K562 (cell line): ENCODE measurements at regions not wholly inside any gene's neighbourhood (a gene's known extent, or its start where the extent isn't known, plus 50 kb on each side); places are given as distances from the start of the nearest gene placed in this dataset.

Source experiments
- ATAC-seq: fragments of 200-7000 bp; cut with Tn5 transposase; 3 replicates; pipeline ENCODE4 v1.9.1; 2020; ENCODE audit warnings: moderate library complexity
- BruUV-seq: library from RNA; stranded (reverse); fragments of 400-500 nt; replicated peaks from 2 replicates; lab custom pipeline; 2021; lab: Mats Ljungman, UMichigan
- CTCF ChIA-PET: fragments of 300-600 bp; formaldehyde crosslinking; extraction: SDS; loops from one replicate; lab custom pipeline; 2021; ENCODE audit warnings: low intra/inter-chr PET ratio; lab: Yijun Ruan, JAX
- POLR2A ChIA-PET: fragments of 300-600, 350-650 bp; sonication (Branson Sonifier 250); formaldehyde crosslinking; extraction: SDS; loops from one replicate; lab custom pipeline; 2021; ENCODE audit warnings: antibody characterized with exemption, inconsistent platforms; lab: Yijun Ruan, JAX
- DNase-seq, 4 experiments: peaks; one replicate each; pipeline versions ENCODE4 v3.0.0 to v3.0.0-alpha.2; 2011 to 2018; ENCODE audit warnings: low spot score in 3 of 4, mixed read lengths in 3 of 4; ENCODE audit errors: extremely low read depth in 1 of 4
- FAIRE-seq: peaks from 2 replicates; lab custom pipeline; 2011; peaks lifted over from hg19 to GRCh38; lab: Jason Lieb, UNC
- H2AFZ ChIP-seq: 2 replicates; pipeline ENCODE4 v1.6.0; 2011; ENCODE audit warnings: low read depth, low read length, control low read depth, inconsistent platforms
- H3K27ac ChIP-seq: fragments of 200-600 bp; 3 replicates; pipeline ENCODE4 v1.8.0; 2011; ENCODE audit warnings: low read depth, mild to moderate bottlenecking, control low read depth, inconsistent platforms, low read length, moderate library complexity, mixed read lengths; ENCODE audit errors: extremely low read depth
- H3K27me3 ChIP-seq, 2 experiments: fragments of 300-600 bp in 1 of 2; 2 replicates in 1 of 2; 3 replicates in 1 of 2; pipeline versions ENCODE4 v1.6.0 to v1.8.0; 2011; ENCODE audit warnings: inconsistent platforms in 2 of 2, low read length in 2 of 2, mild to moderate bottlenecking in 1 of 2, mixed read lengths in 1 of 2, moderate library complexity in 1 of 2; ENCODE audit not compliant: control insufficient read depth in 2 of 2, insufficient read depth in 2 of 2
- H3K36me3 ChIP-seq: fragments of 300-600 bp; 3 replicates; pipeline ENCODE4 v1.8.0; 2011; ENCODE audit warnings: mild to moderate bottlenecking, low read length, inconsistent platforms; ENCODE audit not compliant: control insufficient read depth, insufficient read depth
- H3K4me1 ChIP-seq, 2 experiments: fragments of 200-600 bp in 1 of 2; replicated peaks in 1 of 2; 2 replicates in 1 of 2; 3 replicates in 1 of 2; pipeline versions ENCODE4 v1.5.1 to v1.8.0; 2011; ENCODE audit warnings: inconsistent platforms in 2 of 2, low read length in 2 of 2, mild to moderate bottlenecking in 1 of 2, mixed read lengths in 1 of 2, moderate library complexity in 1 of 2; ENCODE audit not compliant: control insufficient read depth in 2 of 2, insufficient read depth in 2 of 2
- H3K4me2 ChIP-seq: 2 replicates; pipeline ENCODE4 v1.6.1; 2011; ENCODE audit warnings: low read length, control low read depth, inconsistent platforms, mixed read lengths; ENCODE audit not compliant: insufficient read depth
- H3K4me3 ChIP-seq: fragments of 200-600 bp; sonication (generic), shearing (Covaris generic); 2 replicates; pipeline ENCODE4 v1.5.1; 2016; ENCODE audit warnings: control low read depth, inconsistent platforms
- H3K79me2 ChIP-seq: fragments of 200-600 bp; 3 replicates; pipeline ENCODE4 v1.8.0; 2011; ENCODE audit warnings: low read length, inconsistent platforms; ENCODE audit not compliant: control insufficient read depth, insufficient read depth
- H3K9ac ChIP-seq, 2 experiments: 2 replicates each; pipeline versions ENCODE4 v1.6.0 to v1.6.1; 2011; ENCODE audit warnings: low read depth in 2 of 2, low read length in 2 of 2, control low read depth in 1 of 2, inconsistent platforms in 1 of 2, mild to moderate bottlenecking in 1 of 2, mixed read lengths in 1 of 2; ENCODE audit not compliant: insufficient read depth in 1 of 2
- H3K9me1 ChIP-seq: one replicate; pipeline ENCODE4 v1.6.0; 2011; ENCODE audit warnings: inconsistent platforms, mild to moderate bottlenecking, low read length, moderate library complexity; ENCODE audit not compliant: control insufficient read depth, insufficient read depth
- H3K9me3 ChIP-seq: replicated peaks from 2 replicates; pipeline ENCODE4 v1.5.1; 2011; ENCODE audit warnings: low read depth, low read length, inconsistent platforms; ENCODE audit not compliant: control insufficient read depth, insufficient read depth
- H4K20me1 ChIP-seq: replicated peaks from 2 replicates; pipeline ENCODE4 v1.6.1; 2011; ENCODE audit warnings: low read length, inconsistent platforms, mixed read lengths; ENCODE audit not compliant: control insufficient read depth, insufficient read depth
- ADNP ChIP-seq: fragments of 200-800 bp; sonication (Bioruptor generic); IDR thresholded peaks from 2 replicates; pipeline ENCODE4 v1.6.1; 2016; ENCODE audit warnings: missing genetic modification characterization, missing compliant biosample characterization
- CBX2 ChIP-seq: fragments of 200-600 bp; sonication (generic); IDR thresholded peaks from one replicate; pipeline ENCODE4 v1.6.1; 2012; ENCODE audit warnings: mild to moderate bottlenecking, low read length, inconsistent platforms; ENCODE audit not compliant: insufficient read depth, poor library complexity, severe bottlenecking
- ETS2 ChIP-seq: IDR thresholded peaks from 2 replicates; pipeline ENCODE4 v1.6.1; 2016; ENCODE audit warnings: borderline replicate concordance, missing genetic modification characterization, mild to moderate bottlenecking, moderate library complexity, missing compliant biosample characterization; ENCODE audit not compliant: poor library complexity, severe bottlenecking
- ETV5 ChIP-seq: sonication (generic); formaldehyde crosslinking; IDR thresholded peaks from 2 replicates; pipeline ENCODE4 v1.4.0; 2020; ENCODE audit warnings: low read depth, mild to moderate bottlenecking, missing genetic modification reagents
- FOXA1 ChIP-seq: fragments of 450-650 bp; IDR thresholded peaks from 2 replicates; pipeline ENCODE4 v1.6.1; 2016; ENCODE audit warnings: mild to moderate bottlenecking, borderline replicate concordance
- HNRNPL ChIP-seq: fragments of 200-400 bp; formaldehyde crosslinking; IDR thresholded peaks from 2 replicates; pipeline ENCODE4 v1.6.1; 2017; ENCODE audit warnings: low read depth, mild to moderate bottlenecking, low read length
- KHSRP ChIP-seq: fragments of 450-650 bp; IDR thresholded peaks from 2 replicates; pipeline ENCODE4 v1.6.1; 2017
- PPARD ChIP-seq: fragments of 250-450 bp; sonication (Bioruptor Pico); IDR thresholded peaks from 2 replicates; pipeline ENCODE4 v1.8.0; 2022; ENCODE audit warnings: inconsistent platforms, mild to moderate bottlenecking, moderate library complexity
- TCF7 ChIP-seq: sonication (generic); IDR thresholded peaks from 2 replicates; pipeline ENCODE4 v1.6.1; 2016; ENCODE audit warnings: antibody characterized with exemption, borderline replicate concordance
- ZKSCAN1 ChIP-seq: fragments of 150-350 bp; IDR thresholded peaks from 2 replicates; pipeline ENCODE4 v1.6.1; 2016; ENCODE audit warnings: low read depth, low read length
- in situ Hi-C: fragments of 300-500 bp; cut with MboI; formaldehyde crosslinking; loops from 4 replicates; pipeline ENCODE4 v1.15.0; 2018; ENCODE audit warnings: inconsistent platforms, mixed read lengths
- intact Hi-C: fragments of 100-400 bp; cut with micrococcal nuclease; formaldehyde crosslinking; loops from 2 replicates; pipeline ENCODE4 v1.14.2; 2022
- TF ChIP-seq, protein P1 (sequence below): fragments of 250-450 bp; sonication (Bioruptor Pico); IDR thresholded peaks from 2 replicates; pipeline ENCODE4 v1.5.0; 2021
- TF ChIP-seq, protein P2 (sequence below): sonication (generic); IDR thresholded peaks from 2 replicates; pipeline ENCODE4 v1.6.1; 2016

DNA sequence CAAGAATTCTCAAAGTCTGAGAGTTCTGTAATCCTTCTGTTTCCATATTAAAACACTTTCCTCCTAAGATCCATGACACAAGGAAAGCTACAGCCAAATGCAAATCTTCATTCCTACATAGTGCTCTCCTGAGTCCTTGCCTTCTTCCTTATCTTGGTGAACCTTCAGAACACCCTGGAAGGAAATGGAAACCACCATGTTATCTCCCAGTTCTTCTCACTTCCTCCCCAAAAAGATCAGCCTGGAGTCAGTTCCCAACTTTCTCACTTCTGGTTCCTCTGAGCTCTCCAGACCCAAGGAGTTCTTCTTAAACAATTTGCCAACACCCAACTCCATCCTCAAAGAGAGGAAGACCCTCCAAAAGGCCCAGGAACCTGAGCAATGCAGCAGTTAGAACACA is 193.3 kb upstream of the CCN2 start:
- ATAC-seq = no peak
- Histone ChIP-seq H3K9ac (no peak overlapping the region), H3K9me1 (no peaks in the 10 kb centered on the region), H3K4me3 (no peak overlapping the region), H3K4me2 (no peak overlapping the region), H4K20me1 (no peaks in the 10 kb centered on the region), H3K79me2 (no peaks in the 10 kb centered on the region), H3K4me1 (no peaks in the 10 kb centered on the region), H3K9me3 (no peaks in the 10 kb centered on the region; the same call in 1 of the 2 replicates), H3K27me3 (no peaks in the 10 kb centered on the region), H3K36me3 (no peaks in the 10 kb centered on the region), H3K27ac (no peak overlapping the region), H2AFZ (no peak overlapping the region)
- no peak for FAIRE-seq
- TF ChIP-seq CBX2 (no peak), FOXA1 (no peak), ZKSCAN1 (no peak), KHSRP (no peak), PPARD (CRISPR knock-in tag) (no peak), ADNP (tag) (no peak), ETS2 (no peak), ETV5 (no peak), TCF7 (no peak), HNRNPL (no peak)
- TF ChIP-seq, protein P1, sequence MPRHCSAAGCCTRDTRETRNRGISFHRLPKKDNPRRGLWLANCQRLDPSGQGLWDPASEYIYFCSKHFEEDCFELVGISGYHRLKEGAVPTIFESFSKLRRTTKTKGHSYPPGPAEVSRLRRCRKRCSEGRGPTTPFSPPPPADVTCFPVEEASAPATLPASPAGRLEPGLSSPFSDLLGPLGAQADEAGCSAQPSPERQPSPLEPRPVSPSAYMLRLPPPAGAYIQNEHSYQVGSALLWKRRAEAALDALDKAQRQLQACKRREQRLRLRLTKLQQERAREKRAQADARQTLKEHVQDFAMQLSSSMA = no peak
- TF ChIP-seq, protein P2, sequence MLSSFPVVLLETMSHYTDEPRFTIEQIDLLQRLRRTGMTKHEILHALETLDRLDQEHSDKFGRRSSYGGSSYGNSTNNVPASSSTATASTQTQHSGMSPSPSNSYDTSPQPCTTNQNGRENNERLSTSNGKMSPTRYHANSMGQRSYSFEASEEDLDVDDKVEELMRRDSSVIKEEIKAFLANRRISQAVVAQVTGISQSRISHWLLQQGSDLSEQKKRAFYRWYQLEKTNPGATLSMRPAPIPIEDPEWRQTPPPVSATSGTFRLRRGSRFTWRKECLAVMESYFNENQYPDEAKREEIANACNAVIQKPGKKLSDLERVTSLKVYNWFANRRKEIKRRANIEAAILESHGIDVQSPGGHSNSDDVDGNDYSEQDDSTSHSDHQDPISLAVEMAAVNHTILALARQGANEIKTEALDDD = no peak
- ChIA-PET CTCF (no interaction called here), POLR2A (no interaction called here)
- no peak for DNase-seq
- BruUV-seq = no TSS peak
- intact Hi-C loops (no loop called here), in situ Hi-C loops (no loop called here)
